IMR-90 (cell line): ENCODE measurements at regions not wholly inside any gene's neighbourhood (a gene's known extent, or its start where the extent isn't known, plus 50 kb on each side); places are given as distances from the start of the nearest gene placed in this dataset.

ENCODE experiments used
- ATAC-seq: fragments of 200-7000 bp; cut with Tn5 transposase; 2 replicates; pipeline ENCODE4 v1.9.1; 2020; ENCODE audit warnings: low read depth, mild to moderate bottlenecking, moderate library complexity
- BruUV-seq: library from RNA; stranded (reverse); fragments of 400-500 nt; replicated peaks from 2 replicates; lab custom pipeline; 2021; lab: Mats Ljungman, UMichigan
- CTCF ChIA-PET: fragments of 300-600 bp; formaldehyde crosslinking; extraction: SDS; loops from one replicate; lab custom pipeline; 2021; ENCODE audit warnings: antibody characterized with exemption; lab: Yijun Ruan, JAX
- POLR2A ChIA-PET: fragments of 300-600 bp; sonication (Branson Sonifier 250); formaldehyde crosslinking; loops from one replicate; lab custom pipeline; 2022; ENCODE audit warnings: antibody characterized with exemption; ENCODE audit not compliant: unreplicated experiment; lab: Charles Lee
- DNase-seq: peaks from one replicate; pipeline ENCODE4 v3.0.0; 2013
- H2AFZ ChIP-seq: replicated peaks from 2 replicates; pipeline ENCODE3; 2013; ENCODE audit warnings: low read length, mild to moderate bottlenecking; ENCODE audit not compliant: poor library complexity
- H2AK5ac ChIP-seq: 2 replicates; pipeline ENCODE4 v1.6.1; 2013; ENCODE audit warnings: low read depth, low read length, inconsistent platforms
- H2AK9ac ChIP-seq: replicated peaks from 2 replicates; pipeline ENCODE3; 2013; ENCODE audit warnings: mild to moderate bottlenecking, low read depth, low read length, moderate library complexity; ENCODE audit not compliant: poor library complexity
- H2BK120ac ChIP-seq: 2 replicates; pipeline ENCODE4 v1.6.1; 2013; ENCODE audit warnings: low read depth, low read length, inconsistent platforms
- H2BK15ac ChIP-seq: 3 replicates; pipeline ENCODE4 v1.6.1; 2013; ENCODE audit warnings: low read depth, low read length, inconsistent platforms
- H2BK20ac ChIP-seq: 2 replicates; pipeline ENCODE4 v1.6.1; 2013; ENCODE audit warnings: low read depth, mild to moderate bottlenecking, inconsistent platforms, low read length, moderate library complexity
- H2BK5ac ChIP-seq: 2 replicates; pipeline ENCODE4 v1.6.1; 2013; ENCODE audit warnings: mild to moderate bottlenecking, low read depth, low read length, inconsistent platforms; ENCODE audit not compliant: poor library complexity, severe bottlenecking
- H3K14ac ChIP-seq: replicated peaks from 2 replicates; pipeline ENCODE4 v1.6.1; 2013; ENCODE audit warnings: low read depth, low read length, inconsistent platforms
- H3K18ac ChIP-seq: 2 replicates; pipeline ENCODE4 v1.6.1; 2013; ENCODE audit warnings: low read depth, low read length, control low read depth
- H3K23ac ChIP-seq: 2 replicates; pipeline ENCODE4 v1.6.1; 2013; ENCODE audit warnings: low read depth, low read length, inconsistent platforms
- H3K27ac ChIP-seq: 2 replicates; pipeline ENCODE4 v1.5.1; 2013; ENCODE audit warnings: mild to moderate bottlenecking, control low read depth, low read length; ENCODE audit not compliant: insufficient read depth
- H3K27me3 ChIP-seq: 2 replicates; pipeline ENCODE4 v1.6.1; 2013; ENCODE audit warnings: low read length; ENCODE audit not compliant: control insufficient read depth, insufficient read depth
- H3K36me3 ChIP-seq: 2 replicates; pipeline ENCODE4 v1.6.1; 2013; ENCODE audit warnings: low read length, mixed read lengths; ENCODE audit not compliant: control insufficient read depth, insufficient read depth
- H3K4ac ChIP-seq: 2 replicates; pipeline ENCODE4 v1.6.1; 2013; ENCODE audit warnings: low read depth, low read length, inconsistent platforms
- H3K4me1 ChIP-seq: 2 replicates; pipeline ENCODE4 v1.6.1; 2013; ENCODE audit warnings: low read length, mixed read lengths; ENCODE audit not compliant: control insufficient read depth, insufficient read depth
- H3K4me2 ChIP-seq: 2 replicates; pipeline ENCODE4 v1.6.1; 2013; ENCODE audit warnings: low read depth, mild to moderate bottlenecking, control low read depth, low read length, moderate library complexity
- H3K4me3 ChIP-seq: 2 replicates; pipeline ENCODE4 v1.5.1; 2013; ENCODE audit warnings: low read depth, mild to moderate bottlenecking, control low read depth, low read length, moderate library complexity; ENCODE audit not compliant: insufficient read depth
- H3K56ac ChIP-seq: 2 replicates; pipeline ENCODE4 v1.6.1; 2013; ENCODE audit warnings: low read length, inconsistent platforms; ENCODE audit not compliant: insufficient read depth; ENCODE audit errors: extremely low read depth
- H3K79me1 ChIP-seq, 2 experiments: 2 replicates each; pipeline ENCODE4 v1.6.1; 2013; ENCODE audit warnings: low read length in 2 of 2, inconsistent platforms in 1 of 2, low read depth in 1 of 2
- H3K9ac ChIP-seq: 2 replicates; pipeline ENCODE4 v1.6.1; 2013; ENCODE audit warnings: low read depth, low read length, control low read depth
- H3K9me1 ChIP-seq: 2 replicates; pipeline ENCODE4 v1.6.1; 2013; ENCODE audit warnings: low read length, inconsistent platforms; ENCODE audit not compliant: insufficient read depth
- H3K9me3 ChIP-seq: 2 replicates; pipeline ENCODE4 v1.6.1; 2013; ENCODE audit warnings: low read length; ENCODE audit not compliant: control insufficient read depth, insufficient read depth
- H4K20me1 ChIP-seq: 2 replicates; pipeline ENCODE4 v1.6.1; 2013; ENCODE audit warnings: low read length, inconsistent platforms; ENCODE audit not compliant: insufficient read depth
- H4K5ac ChIP-seq: 2 replicates; pipeline ENCODE4 v1.6.1; 2013; ENCODE audit warnings: mild to moderate bottlenecking, low read depth, low read length, control low read depth
- H4K8ac ChIP-seq, 2 experiments: 2 replicates each; pipeline ENCODE4 v1.6.1; 2013; ENCODE audit warnings: low read depth in 2 of 2, low read length in 2 of 2, control low read depth in 1 of 2, inconsistent platforms in 1 of 2
- H4K91ac ChIP-seq: 2 replicates; pipeline ENCODE4 v1.6.1; 2013; ENCODE audit warnings: low read depth, low read length, inconsistent platforms; ENCODE audit not compliant: insufficient read depth
- BHLHE40 ChIP-seq: fragments of 150-350 bp; IDR thresholded peaks from 2 replicates; pipeline ENCODE4 v1.6.1; 2016; ENCODE audit warnings: mild to moderate bottlenecking, low read depth, low read length
- USF2 ChIP-seq: fragments of 150-350 bp; IDR thresholded peaks from 2 replicates; pipeline ENCODE4 v1.6.1; 2017; ENCODE audit warnings: mild to moderate bottlenecking, antibody characterized with exemption, low read length, low read depth
- WGBS, 2 experiments: methylation state at CpG; one replicate each; pipeline versions ENCODE4 v1.1.5 to v1.1.7; 2013; ENCODE audit warnings: missing lambda C conversion rate in 2 of 2; ENCODE audit not compliant: insufficient read length in 1 of 2; ENCODE audit errors: extremely low coverage in 2 of 2; 5-methylcytosine and 5-hydroxymethylcytosine counted together
- dilution Hi-C: fragments of 300-500 bp; cut with HindIII; formaldehyde crosslinking; loops from one replicate; pipeline ENCODE4 v1.14.3; 2018; ENCODE audit warnings: low sequenced_read_pairs; ENCODE audit not compliant: unreplicated experiment
- in situ Hi-C: fragments of 300-500 bp; cut with MboI; formaldehyde crosslinking; loops from 3 replicates; pipeline ENCODE4 v1.14.3; 2019; ENCODE audit warnings: low sequenced_read_pairs, inconsistent platforms, mixed read lengths
- intact Hi-C: fragments of 100-400 bp; cut with micrococcal nuclease; formaldehyde crosslinking; loops from 2 replicates; pipeline ENCODE4 v1.10.0; 2022
- TF ChIP-seq, protein P1 (sequence below): conservative IDR thresholded peaks from 2 replicates; pipeline ENCODE4 v1.5.1; 2012; ENCODE audit warnings: mild to moderate bottlenecking, low read depth, low read length, improper control_type of control experiment

GRCh38 chr3:82364827-82365226, 603.4 kb upstream of the GBE1 start:
- intact Hi-C loops (no loop called here), dilution Hi-C loops (no loop called here), in situ Hi-C loops (no loop called here)
- H2AK9ac ChIP-seq: no peak overlapping the region
- H3K36me3 ChIP-seq: no peaks in the 10 kb centered on the region
- no peaks in the 10 kb centered on the region for H4K20me1 ChIP-seq
- no peak for DNase-seq
- H2BK15ac ChIP-seq: no peak overlapping the region
- no peak overlapping the region for H3K27ac ChIP-seq
- H2BK5ac ChIP-seq: no peak overlapping the region
- no peak for ATAC-seq
- ChIA-PET CTCF (no interaction called here), POLR2A (no interaction called here)
- no TSS peak for BruUV-seq
- no peak overlapping the region for H4K91ac ChIP-seq
- H3K56ac ChIP-seq: no peak overlapping the region
- H2AFZ ChIP-seq: no peak overlapping the region
- H3K18ac ChIP-seq: no peak overlapping the region
- no peak overlapping the region for H3K14ac ChIP-seq
- no peak overlapping the region for H3K4me3 ChIP-seq
- H2BK20ac ChIP-seq: no peak overlapping the region
- no peaks in the 10 kb centered on the region for H3K79me1 ChIP-seq
- no peak overlapping the region for H3K23ac ChIP-seq
- no peaks in the 10 kb centered on the region for H3K27me3 ChIP-seq
- no peak overlapping the region for H4K5ac ChIP-seq
- no peak overlapping the region for H3K4ac ChIP-seq
- H3K9me1 ChIP-seq: no peaks in the 10 kb centered on the region
- no peak overlapping the region for H4K8ac ChIP-seq
- no CpG with 5 or more reads among the region's 4 CpGs for WGBS, 2 experiments
- H2BK120ac ChIP-seq: no peak overlapping the region
- no peaks in the 10 kb centered on the region for H3K4me1 ChIP-seq
- no peak overlapping the region for H3K4me2 ChIP-seq
- no peak overlapping the region for H2AK5ac ChIP-seq
- TF ChIP-seq, protein P1, sequence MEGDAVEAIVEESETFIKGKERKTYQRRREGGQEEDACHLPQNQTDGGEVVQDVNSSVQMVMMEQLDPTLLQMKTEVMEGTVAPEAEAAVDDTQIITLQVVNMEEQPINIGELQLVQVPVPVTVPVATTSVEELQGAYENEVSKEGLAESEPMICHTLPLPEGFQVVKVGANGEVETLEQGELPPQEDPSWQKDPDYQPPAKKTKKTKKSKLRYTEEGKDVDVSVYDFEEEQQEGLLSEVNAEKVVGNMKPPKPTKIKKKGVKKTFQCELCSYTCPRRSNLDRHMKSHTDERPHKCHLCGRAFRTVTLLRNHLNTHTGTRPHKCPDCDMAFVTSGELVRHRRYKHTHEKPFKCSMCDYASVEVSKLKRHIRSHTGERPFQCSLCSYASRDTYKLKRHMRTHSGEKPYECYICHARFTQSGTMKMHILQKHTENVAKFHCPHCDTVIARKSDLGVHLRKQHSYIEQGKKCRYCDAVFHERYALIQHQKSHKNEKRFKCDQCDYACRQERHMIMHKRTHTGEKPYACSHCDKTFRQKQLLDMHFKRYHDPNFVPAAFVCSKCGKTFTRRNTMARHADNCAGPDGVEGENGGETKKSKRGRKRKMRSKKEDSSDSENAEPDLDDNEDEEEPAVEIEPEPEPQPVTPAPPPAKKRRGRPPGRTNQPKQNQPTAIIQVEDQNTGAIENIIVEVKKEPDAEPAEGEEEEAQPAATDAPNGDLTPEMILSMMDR: no peak
- TF ChIP-seq BHLHE40 (no peak), USF2 (no peak)
- no peak overlapping the region for H3K9ac ChIP-seq
- 0 out of 2 replicates have a peak, but pooled peaks cover 3% of the 10 kb centered on the region for H3K9me3 ChIP-seq
